ENCODE measurements at regions not wholly inside any gene's neighbourhood (a gene's known extent, or its start where the extent isn't known, plus 50 kb on each side); places are given as distances from the start of the nearest gene placed in this dataset.
"Not testable (repeated sequence)": the region's sequence is repeated elsewhere in the genome, so short reads cannot be mapped to it uniquely, and the experiment has no call there.

- no peak for DNase-seq (ENCODE audit: low read depth in 2 of 2)
Observed at GRCh38 chr20:12113468-12114371, 196.0 kb downstream of the BTBD3 start.

- DNase-seq (ENCODE audit: low read depth in 2 of 2), result not testable (repeated sequence)
Observed at GRCh38 chr20:12129114-12129513, 211.4 kb downstream of the BTBD3 start.

- DNase-seq (ENCODE audit: low read depth in 2 of 2), result not testable (repeated sequence)
Observed at GRCh38 chr20:12129532-12129931, 211.8 kb downstream of the BTBD3 start.

- no peak for DNase-seq (ENCODE audit: low read depth in 2 of 2)
Observed at GRCh38 chr20:12130781-12131180, 213.1 kb downstream of the BTBD3 start.

GRCh38 chr20:12133553-12133952 is 215.9 kb downstream of the BTBD3 start:
- no peak for DNase-seq (ENCODE audit: low read depth in 2 of 2)

- not testable (repeated sequence) for DNase-seq (ENCODE audit: low read depth in 2 of 2)
Observed at GRCh38 chr20:12145951-12146350, 228.3 kb downstream of the BTBD3 start.

- no peak for DNase-seq (ENCODE audit: low read depth in 2 of 2)
Observed at GRCh38 chr20:12152996-12153395, 235.3 kb downstream of the BTBD3 start.

- DNase-seq (ENCODE audit: low read depth in 2 of 2), result no peak
Observed at GRCh38 chr20:12153628-12154027, 235.9 kb downstream of the BTBD3 start.

- DNase-seq (ENCODE audit: low read depth in 2 of 2), result no peak
Observed at GRCh38 chr20:12156252-12156651, 238.6 kb downstream of the BTBD3 start.

- no peak for DNase-seq (ENCODE audit: low read depth in 2 of 2)
Observed at GRCh38 chr20:12159261-12159660, 241.6 kb downstream of the BTBD3 start.

GRCh38 chr20:12161734-12162133 is 244.0 kb downstream of the BTBD3 start:
- DNase-seq (ENCODE audit: low read depth in 2 of 2), result no peak

- DNase-seq (ENCODE audit: low read depth in 2 of 2), result no peak
Observed at GRCh38 chr20:12166053-12166717, 248.5 kb downstream of the BTBD3 start.

GRCh38 chr20:12170406-12170805 is 252.7 kb downstream of the BTBD3 start:
- no peak for DNase-seq (ENCODE audit: low read depth in 2 of 2)

GRCh38 chr20:12171923-12172524 is 254.3 kb downstream of the BTBD3 start:
- no peak for DNase-seq (ENCODE audit: low read depth in 2 of 2)

- DNase-seq (ENCODE audit: low read depth in 2 of 2), result no peak
Observed at GRCh38 chr20:12173347-12174012, 255.8 kb downstream of the BTBD3 start.

- DNase-seq (ENCODE audit: low read depth in 2 of 2), result no peak
Observed at GRCh38 chr20:12175538-12175937, 257.8 kb downstream of the BTBD3 start.

- no peak for DNase-seq (ENCODE audit: low read depth in 2 of 2)
Observed at GRCh38 chr20:12177657-12178293, 260.1 kb downstream of the BTBD3 start.

GRCh38 chr20:12179692-12180091 is 262.0 kb downstream of the BTBD3 start:
- no peak for DNase-seq (ENCODE audit: low read depth in 2 of 2)

GRCh38 chr20:12180107-12180661 is 262.5 kb downstream of the BTBD3 start:
- no peak for DNase-seq (ENCODE audit: low read depth in 2 of 2)

GRCh38 chr20:12198281-12198680 is 280.6 kb downstream of the BTBD3 start:
- no peak for DNase-seq (ENCODE audit: low read depth in 2 of 2)

GRCh38 chr20:12199703-12200102 is 282.0 kb downstream of the BTBD3 start:
- DNase-seq (ENCODE audit: low read depth in 2 of 2), result no peak

All from stimulated activated CD4-positive, alpha-beta T cell treated with anti-CD3 and anti-CD28 coated beads, Interleukin-12 subunit alpha, Interleukin-12 subunit beta, amount 100 ng/mL, for 24 hours (primary cell).